ENCODE measurements at regions not wholly inside any gene's neighbourhood (a gene's known extent, or its start where the extent isn't known, plus 50 kb on each side); places are given as distances from the start of the nearest gene placed in this dataset.
"Not testable (repeated sequence)": the region's sequence is repeated elsewhere in the genome, so short reads cannot be mapped to it uniquely, and the experiment has no call there.

GRCh38 chr2:234796045-234796591, 155.7 kb upstream of the SH3BP4 start:
- DNase-seq: no peak

- DNase-seq: no peak
These were observed 156.4 kb upstream of the SH3BP4 start for GRCh38 chr2:234795272-234795920.

- no peak for DNase-seq
These were observed 157.0 kb upstream of the SH3BP4 start for GRCh38 chr2:234794866-234795265.

GRCh38 chr2:234793212-234793785, 158.5 kb upstream of the SH3BP4 start:
- DNase-seq: no peak

GRCh38 chr2:234792621-234793022, 159.2 kb upstream of the SH3BP4 start:
- no peak for DNase-seq

- not testable (repeated sequence) for DNase-seq
These were observed 159.7 kb upstream of the SH3BP4 start for GRCh38 chr2:234792096-234792495.

- no peak for DNase-seq
These were observed 161.4 kb upstream of the SH3BP4 start for GRCh38 chr2:234790380-234790779.

- no peak for DNase-seq
These were observed 162.1 kb upstream of the SH3BP4 start for GRCh38 chr2:234789556-234790325.

- DNase-seq: no peak
These were observed 163.0 kb upstream of the SH3BP4 start for GRCh38 chr2:234788841-234789240.

- DNase-seq: no peak
These were observed 163.4 kb upstream of the SH3BP4 start for GRCh38 chr2:234788381-234788780.

GRCh38 chr2:234787114-234787513, 164.7 kb upstream of the SH3BP4 start:
- no peak for DNase-seq

GRCh38 chr2:234773764-234774409, 177.9 kb upstream of the SH3BP4 start:
- DNase-seq: no peak

- no peak for DNase-seq
These were observed 178.7 kb upstream of the SH3BP4 start for GRCh38 chr2:234773129-234773528.

GRCh38 chr2:234772733-234773060, 179.1 kb upstream of the SH3BP4 start:
- DNase-seq: no peak

- DNase-seq: no peak
These were observed 179.7 kb upstream of the SH3BP4 start for GRCh38 chr2:234771980-234772732.

- no peak for DNase-seq
These were observed 180.6 kb upstream of the SH3BP4 start for GRCh38 chr2:234771176-234771575.

GRCh38 chr2:234770715-234771141, 181.1 kb upstream of the SH3BP4 start:
- DNase-seq: no peak

GRCh38 chr2:234770031-234770506, 181.7 kb upstream of the SH3BP4 start:
- peak; percentile 76 for DNase-seq

GRCh38 chr2:234768608-234769196, 183.1 kb upstream of the SH3BP4 start:
- no peak for DNase-seq

- DNase-seq: no peak
These were observed 186.5 kb upstream of the SH3BP4 start for GRCh38 chr2:234765279-234765678.

- no peak for DNase-seq
These were observed 187.4 kb upstream of the SH3BP4 start for GRCh38 chr2:234764372-234764771.

Measured in NCI-H2081 treated with DMSO at 0.1 percent for 48 hours (cell line).